Neural cell (in vitro differentiated cells): ENCODE measurements at regions not wholly inside any gene's neighbourhood (a gene's known extent, or its start where the extent isn't known, plus 50 kb on each side); places are given as distances from the start of the nearest gene placed in this dataset.

Experiments used
- CTCF ChIP-seq: fragments of 450-650 bp; IDR thresholded peaks from 2 replicates; pipeline ENCODE4 v1.5.1; 2014; ENCODE audit warnings: antibody characterized with exemption, mild to moderate bottlenecking, moderate library complexity; ENCODE audit not compliant: poor library complexity, severe bottlenecking
- EZH2 ChIP-seq: fragments of 200-600, 300-800 bp; shearing (Covaris generic), sonication (generic); IDR thresholded peaks from 2 replicates; pipeline ENCODE4 v1.6.1; 2014; ENCODE audit warnings: antibody characterized with exemption, low read length, borderline replicate concordance, mild to moderate bottlenecking; ENCODE audit not compliant: insufficient read depth, poor library complexity, severe bottlenecking
- RAD21 ChIP-seq: fragments of 450-650 bp; conservative IDR thresholded peaks from 2 replicates; pipeline ENCODE4 v1.6.1; 2014; ENCODE audit warnings: antibody characterized with exemption, mild to moderate bottlenecking, moderate library complexity
- SMC3 ChIP-seq: fragments of 450-650 bp; conservative IDR thresholded peaks from 2 replicates; pipeline ENCODE4 v1.6.1; 2014; ENCODE audit warnings: antibody characterized with exemption, mild to moderate bottlenecking, moderate library complexity; ENCODE audit not compliant: poor library complexity

GRCh38 chr20:48234951-48235350 is 449.7 kb upstream of the SULF2 start:
- TF ChIP-seq CTCF = no peak
- TF ChIP-seq RAD21 = no peak
- no peak for TF ChIP-seq SMC3
- TF ChIP-seq EZH2 = no peak
